Gastrocnemius medialis (tissue), 4 donors: ENCODE measurements at regions not wholly inside any gene's neighbourhood (a gene's known extent, or its start where the extent isn't known, plus 50 kb on each side); places are given as distances from the start of the nearest gene placed in this dataset.

Experiments used
- CTCF ChIP-seq, 5 experiments: fragments of 450-650 bp in 3 of 5; fragments of 200-600 bp in 2 of 5; sonication (generic) in 2 of 5; IDR thresholded peaks in 4 of 5; conservative IDR thresholded peaks in 1 of 5; 1 replicate in 4 of 5; 2 replicates in 1 of 5; pipeline ENCODE4 v1.5.1; 2016 to 2019; ENCODE audit warnings: antibody characterized with exemption in 5 of 5, mild to moderate bottlenecking in 3 of 5, moderate library complexity in 3 of 5
- POLR2A ChIP-seq, 2 donors: fragments of 450-650 bp; IDR thresholded peaks; one replicate each; pipeline ENCODE4 v1.6.1; 2017; ENCODE audit warnings: antibody characterized with exemption in 2 of 2, mild to moderate bottlenecking in 2 of 2, moderate library complexity in 2 of 2

GRCh38 chr5:120788481-120788880 is 324.4 kb downstream of the PRR16 start:
- TF ChIP-seq CTCF (IDR thresholded peaks at IDR 0.05 in 4 of 5, conservative IDR thresholded peaks at IDR 0.05 in 1 of 5), result no peak
- no peak for TF ChIP-seq POLR2A (IDR thresholded peaks at IDR 0.05)
